Neural progenitor cell (in vitro differentiated cells): ENCODE measurements at regions not wholly inside any gene's neighbourhood (a gene's known extent, or its start where the extent isn't known, plus 50 kb on each side); places are given as distances from the start of the nearest gene placed in this dataset.

Experiments
- EZH2 ChIP-seq: fragments of 200-600 bp; sonication (generic); IDR thresholded peaks from 2 replicates; pipeline ENCODE4 v1.6.1; 2017; ENCODE audit warnings: antibody characterized with exemption, mild to moderate bottlenecking, moderate library complexity
- EZH2phosphoT487 ChIP-seq: fragments of 200-600 bp; sonication (generic); IDR thresholded peaks from 2 replicates; pipeline ENCODE4 v1.6.1; 2017; ENCODE audit warnings: antibody characterized with exemption
- TF ChIP-seq, protein P1 (sequence below): fragments of 200-600 bp; sonication (generic); IDR thresholded peaks from 2 replicates; pipeline ENCODE4 v1.5.1; 2017; ENCODE audit warnings: antibody characterized with exemption, mild to moderate bottlenecking

DNA sequence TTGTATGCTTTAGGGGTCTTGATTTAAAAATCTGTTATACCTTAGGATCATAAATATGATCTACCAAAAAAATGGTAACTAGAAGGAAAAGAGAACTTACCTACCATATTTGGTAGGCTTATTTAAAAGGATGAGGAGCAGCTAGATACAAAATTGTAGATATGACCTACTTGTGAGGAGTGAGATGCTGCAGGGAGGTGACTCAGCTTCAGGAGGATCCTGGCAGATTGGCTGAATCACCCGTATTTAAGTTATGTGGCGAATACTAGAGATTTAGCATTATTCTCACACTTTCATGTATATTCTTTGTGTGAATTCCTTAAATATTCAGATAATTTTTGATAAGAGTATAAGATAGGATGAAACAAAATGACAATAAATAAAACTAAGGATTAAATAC, 657.3 kb upstream of the LINC00305 start:
- TF ChIP-seq, protein P1, sequence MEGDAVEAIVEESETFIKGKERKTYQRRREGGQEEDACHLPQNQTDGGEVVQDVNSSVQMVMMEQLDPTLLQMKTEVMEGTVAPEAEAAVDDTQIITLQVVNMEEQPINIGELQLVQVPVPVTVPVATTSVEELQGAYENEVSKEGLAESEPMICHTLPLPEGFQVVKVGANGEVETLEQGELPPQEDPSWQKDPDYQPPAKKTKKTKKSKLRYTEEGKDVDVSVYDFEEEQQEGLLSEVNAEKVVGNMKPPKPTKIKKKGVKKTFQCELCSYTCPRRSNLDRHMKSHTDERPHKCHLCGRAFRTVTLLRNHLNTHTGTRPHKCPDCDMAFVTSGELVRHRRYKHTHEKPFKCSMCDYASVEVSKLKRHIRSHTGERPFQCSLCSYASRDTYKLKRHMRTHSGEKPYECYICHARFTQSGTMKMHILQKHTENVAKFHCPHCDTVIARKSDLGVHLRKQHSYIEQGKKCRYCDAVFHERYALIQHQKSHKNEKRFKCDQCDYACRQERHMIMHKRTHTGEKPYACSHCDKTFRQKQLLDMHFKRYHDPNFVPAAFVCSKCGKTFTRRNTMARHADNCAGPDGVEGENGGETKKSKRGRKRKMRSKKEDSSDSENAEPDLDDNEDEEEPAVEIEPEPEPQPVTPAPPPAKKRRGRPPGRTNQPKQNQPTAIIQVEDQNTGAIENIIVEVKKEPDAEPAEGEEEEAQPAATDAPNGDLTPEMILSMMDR = no peak
- TF ChIP-seq EZH2phosphoT487 = no peak
- no peak for TF ChIP-seq EZH2
